Left renal pelvis (tissue), 4 donors: ENCODE measurements at regions not wholly inside any gene's neighbourhood (a gene's known extent, or its start where the extent isn't known, plus 50 kb on each side); places are given as distances from the start of the nearest gene placed in this dataset.

Experiments
- DNase-seq, 4 donors: peaks; one replicate each; pipeline ENCODE4 v3.0.0-alpha.2; 2013; ENCODE audit warnings: low read depth in 4 of 4, low spot score in 3 of 4

- no peak for DNase-seq
These were observed 262.3 kb downstream of the POU4F1 start for GRCh38 chr13:78341032-78341431.

GRCh38 chr13:78339927-78340326, 263.4 kb downstream of the POU4F1 start:
- DNase-seq = no peak

- DNase-seq = no peak
These were observed 269.3 kb downstream of the POU4F1 start for GRCh38 chr13:78334059-78334458.

- no peak for DNase-seq
These were observed 276.7 kb downstream of the POU4F1 start for GRCh38 chr13:78326633-78327032.

- DNase-seq = no peak
These were observed 277.8 kb downstream of the POU4F1 start for GRCh38 chr13:78325585-78325984.

- DNase-seq = no peak
These were observed 279.5 kb downstream of the POU4F1 start for GRCh38 chr13:78323848-78324247.

- DNase-seq = no peak
These were observed 280.3 kb downstream of the POU4F1 start for GRCh38 chr13:78323040-78323439.

- no peak for DNase-seq
These were observed 284.2 kb downstream of the POU4F1 start for GRCh38 chr13:78319101-78319627.

- DNase-seq = no peak
These were observed 286.3 kb downstream of the POU4F1 start for GRCh38 chr13:78317030-78317429.

- no peak for DNase-seq
These were observed 293.7 kb downstream of the POU4F1 start for GRCh38 chr13:78309497-78310180.

GRCh38 chr13:78306519-78307206, 296.7 kb downstream of the POU4F1 start:
- no peak for DNase-seq

- no peak for DNase-seq
These were observed 298.2 kb downstream of the POU4F1 start for GRCh38 chr13:78305171-78305570.

GRCh38 chr13:78299832-78300623, 303.3 kb downstream of the POU4F1 start:
- DNase-seq = no peak

- no peak for DNase-seq
These were observed 304.7 kb downstream of the POU4F1 start for GRCh38 chr13:78298657-78299056.

- no peak for DNase-seq
These were observed 316.6 kb downstream of the POU4F1 start for GRCh38 chr13:78286748-78287147.

GRCh38 chr13:78265098-78265497, 338.3 kb downstream of the POU4F1 start:
- DNase-seq = no peak

GRCh38 chr13:78258304-78258703, 339.7 kb upstream of the EDNRB start:
- no peak for DNase-seq

GRCh38 chr13:78256484-78256883, 337.9 kb upstream of the EDNRB start:
- no peak for DNase-seq

GRCh38 chr13:78254113-78254512, 335.5 kb upstream of the EDNRB start:
- no peak for DNase-seq

GRCh38 chr13:78247362-78247761, 328.7 kb upstream of the EDNRB start:
- DNase-seq = no peak

- DNase-seq = peak in 1 of 4 donors; percentile 32
These were observed 322.8 kb upstream of the EDNRB start for GRCh38 chr13:78241278-78241919.
